Gastroesophageal sphincter (tissue), 3 donors: ENCODE measurements at regions not wholly inside any gene's neighbourhood (a gene's known extent, or its start where the extent isn't known, plus 50 kb on each side); places are given as distances from the start of the nearest gene placed in this dataset.

Experiments used
- EP300 ChIP-seq: sonication (generic); formaldehyde crosslinking; IDR thresholded peaks from one replicate; pipeline ENCODE4 v1.6.1; 2017; ENCODE audit warnings: antibody characterized with exemption, mild to moderate bottlenecking
- POLR2A ChIP-seq, 2 donors: fragments of 450-650 bp; IDR thresholded peaks; one replicate each; pipeline ENCODE4 v1.6.1; 2017; ENCODE audit warnings: antibody characterized with exemption in 2 of 2, mild to moderate bottlenecking in 2 of 2, moderate library complexity in 1 of 2
- POLR2AphosphoS5 ChIP-seq: sonication (generic); formaldehyde crosslinking; IDR thresholded peaks from one replicate; pipeline ENCODE4 v1.6.1; 2017; ENCODE audit warnings: antibody characterized with exemption
- TF ChIP-seq, protein P1 (sequence below), 4 experiments: fragments of 200-600 bp in 2 of 4; fragments of 450-650 bp in 2 of 4; sonication (generic) in 1 of 4; IDR thresholded peaks; one replicate each; pipeline ENCODE4 v1.5.1; 2017 to 2019; ENCODE audit warnings: antibody characterized with exemption in 4 of 4, mild to moderate bottlenecking in 2 of 4, moderate library complexity in 2 of 4

DNA sequence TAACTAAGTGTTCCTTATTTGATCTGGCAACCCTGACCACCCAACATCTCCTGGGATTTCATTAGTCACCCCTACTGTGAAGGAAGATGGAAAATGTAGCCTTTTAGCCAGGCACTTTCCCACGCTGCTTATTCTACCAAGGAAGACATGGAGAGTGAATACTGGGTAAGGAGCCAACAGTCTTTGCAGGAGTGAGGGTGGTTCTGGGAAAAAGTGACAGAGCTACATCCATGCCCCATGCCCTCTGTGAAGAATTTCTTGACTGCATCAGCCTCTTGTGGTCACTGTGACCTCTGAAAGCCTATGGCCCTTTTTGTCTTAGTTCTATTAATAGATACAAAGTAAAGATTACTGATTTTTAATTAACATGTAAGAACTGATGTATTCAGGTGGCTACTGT lies 196.0 kb upstream of the EEA1 start:
- TF ChIP-seq, protein P1, sequence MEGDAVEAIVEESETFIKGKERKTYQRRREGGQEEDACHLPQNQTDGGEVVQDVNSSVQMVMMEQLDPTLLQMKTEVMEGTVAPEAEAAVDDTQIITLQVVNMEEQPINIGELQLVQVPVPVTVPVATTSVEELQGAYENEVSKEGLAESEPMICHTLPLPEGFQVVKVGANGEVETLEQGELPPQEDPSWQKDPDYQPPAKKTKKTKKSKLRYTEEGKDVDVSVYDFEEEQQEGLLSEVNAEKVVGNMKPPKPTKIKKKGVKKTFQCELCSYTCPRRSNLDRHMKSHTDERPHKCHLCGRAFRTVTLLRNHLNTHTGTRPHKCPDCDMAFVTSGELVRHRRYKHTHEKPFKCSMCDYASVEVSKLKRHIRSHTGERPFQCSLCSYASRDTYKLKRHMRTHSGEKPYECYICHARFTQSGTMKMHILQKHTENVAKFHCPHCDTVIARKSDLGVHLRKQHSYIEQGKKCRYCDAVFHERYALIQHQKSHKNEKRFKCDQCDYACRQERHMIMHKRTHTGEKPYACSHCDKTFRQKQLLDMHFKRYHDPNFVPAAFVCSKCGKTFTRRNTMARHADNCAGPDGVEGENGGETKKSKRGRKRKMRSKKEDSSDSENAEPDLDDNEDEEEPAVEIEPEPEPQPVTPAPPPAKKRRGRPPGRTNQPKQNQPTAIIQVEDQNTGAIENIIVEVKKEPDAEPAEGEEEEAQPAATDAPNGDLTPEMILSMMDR (IDR thresholded peaks at IDR 0.05) = no peak
- no peak for TF ChIP-seq POLR2A (IDR thresholded peaks at IDR 0.05)
- TF ChIP-seq EP300 = no peak
- TF ChIP-seq POLR2AphosphoS5 = no peak
